ENCODE measurements at regions not wholly inside any gene's neighbourhood (a gene's known extent, or its start where the extent isn't known, plus 50 kb on each side); places are given as distances from the start of the nearest gene placed in this dataset.

DNA sequence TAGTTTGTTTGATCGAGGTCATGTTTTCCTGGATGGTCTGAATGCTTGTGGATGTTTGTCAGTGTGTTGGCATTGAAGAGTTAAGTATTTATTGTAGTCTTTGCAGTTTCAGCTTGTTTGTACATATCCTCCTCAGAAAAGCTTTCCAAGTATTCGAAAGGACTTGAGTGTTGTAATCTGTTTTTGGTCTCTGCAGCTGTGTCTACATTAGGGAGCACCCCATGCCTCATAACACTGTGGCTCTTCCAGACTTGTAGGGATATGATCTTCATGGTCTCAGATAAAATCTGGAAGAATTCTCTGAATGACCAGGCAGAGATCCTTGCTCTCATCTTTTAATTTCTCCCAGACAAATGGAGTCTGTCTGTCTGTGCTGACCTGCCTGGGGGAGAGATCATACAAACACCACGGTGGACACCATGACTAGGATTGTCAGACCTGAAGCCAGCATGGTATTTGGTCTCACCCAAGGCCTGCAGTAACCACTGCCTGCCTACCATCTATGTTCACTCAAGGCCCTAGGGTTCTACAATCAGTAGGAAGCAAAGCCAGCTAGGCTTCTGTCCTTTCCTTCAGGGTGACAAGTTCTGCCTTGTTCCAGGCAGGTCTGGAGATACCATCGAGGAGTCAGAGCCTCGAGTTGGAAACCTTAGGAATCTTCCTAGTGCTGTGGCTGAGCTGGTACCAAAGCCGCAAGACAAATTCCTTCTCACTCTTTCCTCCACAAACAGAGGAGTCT, 114.7 kb upstream of the KHDRBS2 start:
- DNase-seq (no peak), ATAC-seq (no peak)
- H3K4me1 ChIP-seq, result no peaks in the 10 kb centered on the region
- peaks cover 0 to 13% (median 0%) of the 10 kb centered on the region in 11 donors for H3K9me3 ChIP-seq
- 75 to 79% methylated on average over 6 of the region's 6 CpGs for WGBS, 2 donors
- H3K27me3 ChIP-seq, result no peaks in the 10 kb centered on the region
- H3K4me3 ChIP-seq, result no peak overlapping the region
- TF ChIP-seq CTCF (IDR thresholded peaks at IDR 0.05), result no peak
- no peaks in the 10 kb centered on the region for H3K36me3 ChIP-seq
- intact Hi-C loops (cut with DNase I), result no loop called here
- H3K27ac ChIP-seq, result no peak overlapping the region

DNA sequence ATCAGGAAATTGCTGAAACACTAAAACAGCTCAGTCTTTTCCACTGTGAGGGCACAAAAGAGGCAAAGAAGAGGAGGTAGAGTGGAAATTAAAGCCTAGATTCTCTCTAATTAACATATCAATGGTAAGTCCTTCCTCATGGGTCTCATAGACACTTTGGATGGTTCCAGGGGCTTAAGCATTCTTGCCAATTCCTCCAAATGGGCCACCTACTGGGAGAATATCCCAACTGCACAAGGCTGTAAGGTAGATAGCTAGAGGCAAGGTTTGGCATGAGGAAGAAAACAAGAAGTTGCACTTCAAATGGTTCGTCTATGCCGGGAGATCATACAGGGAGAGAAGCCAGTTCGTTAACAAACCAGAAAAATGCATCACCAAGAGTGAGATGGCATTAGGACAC, 107.6 kb upstream of the KHDRBS2 start:
- Histone ChIP-seq H3K4me3 (no peak overlapping the region), H3K9me3 (peaks cover 0 to 18% (median 0%) of the 10 kb centered on the region in 11 donors), H3K27ac (no peak overlapping the region), H3K4me1 (no peaks in the 10 kb centered on the region), H3K36me3 (no peaks in the 10 kb centered on the region), H3K27me3 (no peaks in the 10 kb centered on the region)
- intact Hi-C loops (cut with DNase I), result no loop called here
- no peak for DNase-seq
- no peak for ATAC-seq
- TF ChIP-seq CTCF (IDR thresholded peaks at IDR 0.05), result no peak
- WGBS, 2 donors, result 69 to 75% methylated on average over 3 of the region's 3 CpGs

- no peaks in the 10 kb centered on the region for H3K27me3 ChIP-seq
- DNase-seq, result no peak
- no peak overlapping the region for H3K27ac ChIP-seq
- peaks cover 0 to 18% (median 0%) of the 10 kb centered on the region in 11 donors for H3K9me3 ChIP-seq
- H3K4me3 ChIP-seq, result no peak overlapping the region
- no peaks in the 10 kb centered on the region for H3K4me1 ChIP-seq
- no peaks in the 10 kb centered on the region for H3K36me3 ChIP-seq
- no peak for TF ChIP-seq CTCF (IDR thresholded peaks at IDR 0.05)
- 52 to 54% methylated on average over 3 of the region's 3 CpGs for WGBS, 2 donors
- intact Hi-C loops (cut with DNase I), result no loop called here
- ATAC-seq, result no peak
Measured at GRCh38 chr6:62392291-62392690, 106.3 kb upstream of the KHDRBS2 start.

- Histone ChIP-seq H3K4me1 (no peaks in the 10 kb centered on the region), H3K36me3 (no peaks in the 10 kb centered on the region), H3K27ac (no peak overlapping the region), H3K4me3 (no peak overlapping the region), H3K27me3 (no peaks in the 10 kb centered on the region), H3K9me3 (peaks cover 0 to 18% (median 0%) of the 10 kb centered on the region in 11 donors)
- no peak for TF ChIP-seq CTCF (IDR thresholded peaks at IDR 0.05)
- ATAC-seq (no peak), DNase-seq (no peak)
- WGBS, 2 donors, result 79 to 86% methylated on average over 2 of the region's 2 CpGs
- intact Hi-C loops (cut with DNase I), result no loop called here
Measured at GRCh38 chr6:62391358-62391757, 105.3 kb upstream of the KHDRBS2 start.

Data from heart right ventricle (tissue), 16 donors.